GM19372 (cell line): ENCODE measurements at regions not wholly inside any gene's neighbourhood (a gene's known extent, or its start where the extent isn't known, plus 50 kb on each side); places are given as distances from the start of the nearest gene placed in this dataset.
A peak's percentile ranks its signal among the peaks of the same experiment; 100 is the strongest.

Experiments
- ATAC-seq: cut with Tn5 transposase; IDR thresholded peaks from one replicate; pipeline ENCODE4 v1.9.1; 2021; ENCODE audit warnings: mild to moderate bottlenecking, low read depth, moderate library complexity; ENCODE audit not compliant: unreplicated experiment

- ATAC-seq: no peak
Measured at GRCh38 chr13:79688741-79689140, 207.8 kb downstream of the NDFIP2 start.

GRCh38 chr13:79686441-79686840, 205.5 kb downstream of the NDFIP2 start:
- no peak for ATAC-seq

- ATAC-seq: no peak
Measured at GRCh38 chr13:79684371-79684770, 203.4 kb downstream of the NDFIP2 start.

- ATAC-seq: no peak
Measured at GRCh38 chr13:79682164-79682563, 201.2 kb downstream of the NDFIP2 start.

- no peak for ATAC-seq
Measured at GRCh38 chr13:79681069-79681468, 200.1 kb downstream of the NDFIP2 start.

GRCh38 chr13:79680485-79680884, 199.5 kb downstream of the NDFIP2 start:
- no peak for ATAC-seq

- ATAC-seq: peak; percentile 57
Measured at GRCh38 chr13:79679334-79679733, 198.4 kb downstream of the NDFIP2 start.

- no peak for ATAC-seq
Measured at GRCh38 chr13:79678100-79678499, 197.1 kb downstream of the NDFIP2 start.

GRCh38 chr13:79675931-79676660, 195.1 kb downstream of the NDFIP2 start:
- ATAC-seq: no peak

- no peak for ATAC-seq
Measured at GRCh38 chr13:79674765-79675515, 194.0 kb downstream of the NDFIP2 start.

- ATAC-seq: no peak
Measured at GRCh38 chr13:79673993-79674377, 193.0 kb downstream of the NDFIP2 start.

GRCh38 chr13:79673310-79673992, 192.5 kb downstream of the NDFIP2 start:
- ATAC-seq: no peak

- ATAC-seq: no peak
Measured at GRCh38 chr13:79671420-79671819, 190.5 kb downstream of the NDFIP2 start.

GRCh38 chr13:79668201-79668752, 187.3 kb downstream of the NDFIP2 start:
- no peak for ATAC-seq

- no peak for ATAC-seq
Measured at GRCh38 chr13:79667771-79668170, 186.8 kb downstream of the NDFIP2 start.

- ATAC-seq: no peak
Measured at GRCh38 chr13:79663977-79664636, 183.2 kb downstream of the NDFIP2 start.

GRCh38 chr13:79663435-79663834, 182.5 kb downstream of the NDFIP2 start:
- no peak for ATAC-seq

GRCh38 chr13:79662882-79663281, 181.9 kb downstream of the NDFIP2 start:
- ATAC-seq: no peak

GRCh38 chr13:79660361-79660760, 179.4 kb downstream of the NDFIP2 start:
- ATAC-seq: peak; percentile 86

- ATAC-seq: no peak
Measured at GRCh38 chr13:79659121-79659521, 178.2 kb downstream of the NDFIP2 start.
